K562 (cell line): ENCODE measurements at regions not wholly inside any gene's neighbourhood (a gene's known extent, or its start where the extent isn't known, plus 50 kb on each side); places are given as distances from the start of the nearest gene placed in this dataset.

ENCODE experiments used
- ATAC-seq: fragments of 200-7000 bp; cut with Tn5 transposase; 3 replicates; pipeline ENCODE4 v1.9.1; 2020; ENCODE audit warnings: moderate library complexity
- BruUV-seq: library from RNA; stranded (reverse); fragments of 400-500 nt; replicated peaks from 2 replicates; lab custom pipeline; 2021; lab: Mats Ljungman, UMichigan
- CTCF ChIA-PET: fragments of 300-600 bp; formaldehyde crosslinking; extraction: SDS; loops from one replicate; lab custom pipeline; 2021; ENCODE audit warnings: low intra/inter-chr PET ratio; lab: Yijun Ruan, JAX
- POLR2A ChIA-PET: fragments of 300-600, 350-650 bp; sonication (Branson Sonifier 250); formaldehyde crosslinking; extraction: SDS; loops from one replicate; lab custom pipeline; 2021; ENCODE audit warnings: antibody characterized with exemption, inconsistent platforms; lab: Yijun Ruan, JAX
- DNase-seq, 4 experiments: peaks; one replicate each; pipeline versions ENCODE4 v3.0.0 to v3.0.0-alpha.2; 2011 to 2018; ENCODE audit warnings: low spot score in 3 of 4, mixed read lengths in 3 of 4; ENCODE audit errors: extremely low read depth in 1 of 4
- FAIRE-seq: peaks from 2 replicates; lab custom pipeline; 2011; peaks lifted over from hg19 to GRCh38; lab: Jason Lieb, UNC
- H2AFZ ChIP-seq: 2 replicates; pipeline ENCODE4 v1.6.0; 2011; ENCODE audit warnings: low read depth, low read length, control low read depth, inconsistent platforms
- H3K27ac ChIP-seq: fragments of 200-600 bp; 3 replicates; pipeline ENCODE4 v1.8.0; 2011; ENCODE audit warnings: low read depth, mild to moderate bottlenecking, control low read depth, inconsistent platforms, low read length, moderate library complexity, mixed read lengths; ENCODE audit errors: extremely low read depth
- H3K27me3 ChIP-seq, 2 experiments: fragments of 300-600 bp in 1 of 2; 2 replicates in 1 of 2; 3 replicates in 1 of 2; pipeline versions ENCODE4 v1.6.0 to v1.8.0; 2011; ENCODE audit warnings: inconsistent platforms in 2 of 2, low read length in 2 of 2, mild to moderate bottlenecking in 1 of 2, mixed read lengths in 1 of 2, moderate library complexity in 1 of 2; ENCODE audit not compliant: control insufficient read depth in 2 of 2, insufficient read depth in 2 of 2
- H3K36me3 ChIP-seq: fragments of 300-600 bp; 3 replicates; pipeline ENCODE4 v1.8.0; 2011; ENCODE audit warnings: mild to moderate bottlenecking, low read length, inconsistent platforms; ENCODE audit not compliant: control insufficient read depth, insufficient read depth
- H3K4me1 ChIP-seq, 2 experiments: fragments of 200-600 bp in 1 of 2; replicated peaks in 1 of 2; 2 replicates in 1 of 2; 3 replicates in 1 of 2; pipeline versions ENCODE4 v1.5.1 to v1.8.0; 2011; ENCODE audit warnings: inconsistent platforms in 2 of 2, low read length in 2 of 2, mild to moderate bottlenecking in 1 of 2, mixed read lengths in 1 of 2, moderate library complexity in 1 of 2; ENCODE audit not compliant: control insufficient read depth in 2 of 2, insufficient read depth in 2 of 2
- H3K4me2 ChIP-seq: 2 replicates; pipeline ENCODE4 v1.6.1; 2011; ENCODE audit warnings: low read length, control low read depth, inconsistent platforms, mixed read lengths; ENCODE audit not compliant: insufficient read depth
- H3K4me3 ChIP-seq: fragments of 200-600 bp; sonication (generic), shearing (Covaris generic); 2 replicates; pipeline ENCODE4 v1.5.1; 2016; ENCODE audit warnings: control low read depth, inconsistent platforms
- H3K79me2 ChIP-seq: fragments of 200-600 bp; 3 replicates; pipeline ENCODE4 v1.8.0; 2011; ENCODE audit warnings: low read length, inconsistent platforms; ENCODE audit not compliant: control insufficient read depth, insufficient read depth
- H3K9ac ChIP-seq, 2 experiments: 2 replicates each; pipeline versions ENCODE4 v1.6.0 to v1.6.1; 2011; ENCODE audit warnings: low read depth in 2 of 2, low read length in 2 of 2, control low read depth in 1 of 2, inconsistent platforms in 1 of 2, mild to moderate bottlenecking in 1 of 2, mixed read lengths in 1 of 2; ENCODE audit not compliant: insufficient read depth in 1 of 2
- H3K9me1 ChIP-seq: one replicate; pipeline ENCODE4 v1.6.0; 2011; ENCODE audit warnings: inconsistent platforms, mild to moderate bottlenecking, low read length, moderate library complexity; ENCODE audit not compliant: control insufficient read depth, insufficient read depth
- H3K9me3 ChIP-seq: replicated peaks from 2 replicates; pipeline ENCODE4 v1.5.1; 2011; ENCODE audit warnings: low read depth, low read length, inconsistent platforms; ENCODE audit not compliant: control insufficient read depth, insufficient read depth
- H4K20me1 ChIP-seq: replicated peaks from 2 replicates; pipeline ENCODE4 v1.6.1; 2011; ENCODE audit warnings: low read length, inconsistent platforms, mixed read lengths; ENCODE audit not compliant: control insufficient read depth, insufficient read depth
- CBX3 ChIP-seq, 2 experiments: IDR thresholded peaks; 1 replicate in 1 of 2; 2 replicates in 1 of 2; pipeline ENCODE4 v1.6.1; 2012; ENCODE audit warnings: inconsistent platforms in 2 of 2, low read length in 2 of 2, borderline replicate concordance in 1 of 2, control low read depth in 1 of 2
- CXXC5 ChIP-seq: fragments of 250-450 bp; sonication (Bioruptor Pico); IDR thresholded peaks from 2 replicates; pipeline ENCODE4 v1.8.0; 2022; ENCODE audit warnings: inconsistent platforms, mild to moderate bottlenecking, moderate library complexity
- FOSL1 ChIP-seq: fragments of 200-800 bp; sonication (Bioruptor generic); conservative IDR thresholded peaks from 2 replicates; pipeline ENCODE4 v1.6.1; 2016; ENCODE audit warnings: missing genetic modification characterization, missing compliant biosample characterization
- FOXM1 ChIP-seq, 2 experiments: fragments of 450-650 bp in 1 of 2; sonication (generic) in 1 of 2; formaldehyde crosslinking in 1 of 2; IDR thresholded peaks; 2 replicates each; pipeline versions ENCODE4 v1.6.1 to v1.9.0; 2017 to 2022; ENCODE audit warnings: low read depth in 2 of 2, mild to moderate bottlenecking in 2 of 2, missing genetic modification reagents in 1 of 2, moderate library complexity in 1 of 2
- KDM5B ChIP-seq: fragments of 200-600 bp; sonication (generic); IDR thresholded peaks from 2 replicates; pipeline ENCODE4 v1.6.1; 2012; ENCODE audit warnings: low read depth, mild to moderate bottlenecking, moderate library complexity, low read length, control low read depth, inconsistent platforms; ENCODE audit not compliant: insufficient replicate concordance
- MXD1 ChIP-seq: fragments of 250-450 bp; sonication (Bioruptor Pico); IDR thresholded peaks from 2 replicates; pipeline ENCODE4 v1.8.0; 2021; ENCODE audit warnings: borderline replicate concordance, mild to moderate bottlenecking, moderate library complexity; ENCODE audit not compliant: poor library complexity, severe bottlenecking
- PKNOX1 ChIP-seq: fragments of 450-650 bp; IDR thresholded peaks from 2 replicates; pipeline ENCODE4 v1.6.1; 2016
- POLR2B ChIP-seq: fragments of 450-650 bp; IDR thresholded peaks from 2 replicates; pipeline ENCODE4 v1.6.1; 2018; ENCODE audit warnings: low read depth; ENCODE audit not compliant: partially characterized antibody
- PRMT5 ChIP-seq: sonication (generic); formaldehyde crosslinking; IDR thresholded peaks from 2 replicates; pipeline ENCODE4 v1.5.0; 2020; ENCODE audit warnings: missing genetic modification reagents
- TFE3 ChIP-seq: fragments of 450-650 bp; formaldehyde crosslinking; IDR thresholded peaks from 2 replicates; pipeline ENCODE4 v1.4.0; 2020; ENCODE audit warnings: mild to moderate bottlenecking, mixed read lengths
- ZMIZ1 ChIP-seq, 2 experiments: fragments of 150-350 bp in 1 of 2; IDR thresholded peaks; 2 replicates each; pipeline ENCODE4 v1.6.1; 2012 to 2016; ENCODE audit warnings: low read depth in 2 of 2, low read length in 2 of 2, mild to moderate bottlenecking in 1 of 2, moderate library complexity in 1 of 2
- WGBS: fragments of 100-300 bp; shearing (Covaris generic); methylation state at CpG from one replicate; pipeline ENCODE4 v1.1.6; 2016; ENCODE audit warnings: low coverage, mixed read lengths; ENCODE audit not compliant: insufficient coverage; ENCODE audit errors: missing lambda C conversion rate; 5-methylcytosine and 5-hydroxymethylcytosine counted together
- in situ Hi-C: fragments of 300-500 bp; cut with MboI; formaldehyde crosslinking; loops from 4 replicates; pipeline ENCODE4 v1.15.0; 2018; ENCODE audit warnings: inconsistent platforms, mixed read lengths
- intact Hi-C: fragments of 100-400 bp; cut with micrococcal nuclease; formaldehyde crosslinking; loops from 2 replicates; pipeline ENCODE4 v1.14.2; 2022

GRCh38 chr6:49233483-49233882 lies 229.6 kb downstream of the MMUT start (continued):
- TF ChIP-seq PKNOX1 (no peak), CBX3 (IDR thresholded peaks at IDR 0.05; ENCODE audit: borderline replicate concordance in 1 of 2, low read length in 2 of 2) (no peak), TFE3 (no peak), KDM5B (no peak), PRMT5 (no peak), FOXM1 (IDR thresholded peaks at IDR 0.05; ENCODE audit: low read depth) (no peak), FOXM1 (CRISPR knock-in tag; IDR thresholded peaks at IDR 0.05; ENCODE audit: low read depth) (no peak), CXXC5 (CRISPR knock-in tag) (no peak)
- TF ChIP-seq, all 486 proteins: peak for 0

- 0% methylated on average over 1 of the region's 1 CpG for WGBS
- TF ChIP-seq POLR2B (no peak), ZMIZ1 (IDR thresholded peaks at IDR 0.05; ENCODE audit: low read depth in 2 of 2, low read length in 2 of 2) (no peak), FOSL1 (tag) (no peak), MXD1 (CRISPR knock-in tag) (no peak)
- no TSS peak for BruUV-seq
- Histone ChIP-seq H3K27me3 (no peaks in the 10 kb centered on the region), H3K9ac (no peak overlapping the region), H3K79me2 (no peaks in the 10 kb centered on the region), H4K20me1 (no peaks in the 10 kb centered on the region), H3K27ac (no peak overlapping the region), H3K4me3 (no peak overlapping the region), H3K9me3 (no peaks in the 10 kb centered on the region; the same call in 1 of the 2 replicates), H3K36me3 (no peaks in the 10 kb centered on the region), H3K4me1 (no peaks in the 10 kb centered on the region), H3K4me2 (no peak overlapping the region), H2AFZ (no peak overlapping the region), H3K9me1 (no peaks in the 10 kb centered on the region)
- in situ Hi-C loops (no loop called here), intact Hi-C loops (no loop called here)
- CTCF ChIA-PET = no interaction called here
- no peak for FAIRE-seq
- POLR2A ChIA-PET = no interaction called here
- ATAC-seq = no peak
- no peak for DNase-seq
Observed at GRCh38 chr6:49225471-49225870, 237.6 kb downstream of the MMUT start.
